A673 (cell line): ENCODE measurements at regions not wholly inside any gene's neighbourhood (a gene's known extent, or its start where the extent isn't known, plus 50 kb on each side); places are given as distances from the start of the nearest gene placed in this dataset.
"Not testable (repeated sequence)": the region's sequence is repeated elsewhere in the genome, so short reads cannot be mapped to it uniquely, and the experiment has no call there.

Experiments used
- BruUV-seq: library from RNA; stranded (reverse); fragments of 400-500 nt; replicated peaks from 2 replicates; lab custom pipeline; 2021; lab: Mats Ljungman, UMichigan
- CTCF ChIA-PET: fragments of 300-600 bp; sonication (Branson Sonifier 250); formaldehyde crosslinking; loops from one replicate; lab custom pipeline; 2022; ENCODE audit warnings: antibody characterized with exemption; lab: Charles Lee
- POLR2A ChIA-PET: fragments of 300-600 bp; sonication (Branson Sonifier 250); formaldehyde crosslinking; loops from one replicate; lab custom pipeline; 2022; ENCODE audit warnings: antibody characterized with exemption; ENCODE audit not compliant: low non-redundant PET; lab: Charles Lee
- DNase-seq: peaks from one replicate; pipeline ENCODE4 v3.0.0-alpha.2; 2015; ENCODE audit warnings: low spot score
- H3K27ac ChIP-seq: fragments of 200-600 bp; sonication (generic); 2 replicates; pipeline ENCODE4 v1.5.1; 2016; ENCODE audit warnings: mixed run types, low read depth, mild to moderate bottlenecking, mixed read lengths, antibody characterized with exemption, low read length; ENCODE audit not compliant: poor library complexity, severe bottlenecking
- H3K27me3 ChIP-seq: fragments of 200-600 bp; sonication (generic); replicated peaks from 2 replicates; pipeline ENCODE4 v1.6.1; 2017; ENCODE audit warnings: mixed run types, low read depth, mild to moderate bottlenecking, mixed read lengths, antibody characterized with exemption, low read length; ENCODE audit not compliant: insufficient read depth, poor library complexity
- H3K36me3 ChIP-seq: fragments of 200-600 bp; sonication (generic); 2 replicates; pipeline ENCODE4 v1.6.1; 2016; ENCODE audit warnings: mixed run types, mild to moderate bottlenecking, mixed read lengths, antibody characterized with exemption, low read length; ENCODE audit not compliant: insufficient read depth, poor library complexity, severe bottlenecking
- H3K4me1 ChIP-seq: fragments of 200-600 bp; sonication (generic); 2 replicates; pipeline ENCODE4 v1.6.1; 2017; ENCODE audit warnings: mixed run types, mild to moderate bottlenecking, mixed read lengths, antibody characterized with exemption, low read length; ENCODE audit not compliant: insufficient read depth, poor library complexity, severe bottlenecking
- H3K4me3 ChIP-seq: fragments of 200-600 bp; sonication (generic); 2 replicates; pipeline ENCODE4 v1.5.1; 2016; ENCODE audit warnings: low read depth, mixed run types, mild to moderate bottlenecking, mixed read lengths, low read length; ENCODE audit not compliant: poor library complexity, severe bottlenecking
- H3K9me3 ChIP-seq: fragments of 200-600 bp; sonication (generic); 2 replicates; pipeline ENCODE4 v1.6.1; 2016; ENCODE audit warnings: mixed run types, low read depth, mild to moderate bottlenecking, mixed read lengths, antibody characterized with exemption, low read length; ENCODE audit not compliant: poor library complexity, severe bottlenecking
- CTCF ChIP-seq: fragments of 300-800, 200-600 bp; sonication (generic); conservative IDR thresholded peaks from 2 replicates; pipeline ENCODE4 v1.5.1; 2017; ENCODE audit warnings: low read depth, mild to moderate bottlenecking, antibody characterized with exemption, low read length, moderate library complexity, mixed read lengths
- EZH2 ChIP-seq: fragments of 200-600 bp; sonication (generic); IDR thresholded peaks from 2 replicates; pipeline ENCODE4 v1.6.1; 2017; ENCODE audit warnings: borderline replicate concordance, low read depth, mild to moderate bottlenecking, mixed read lengths, antibody characterized with exemption, low read length; ENCODE audit not compliant: poor library complexity, severe bottlenecking
- intact Hi-C: fragments of 100-400 bp; cut with micrococcal nuclease; formaldehyde crosslinking; loops from one replicate; pipeline ENCODE4 v1.10.0; 2022; ENCODE audit not compliant: unreplicated experiment

GRCh38 chr3:26015752-26016151, 225.9 kb downstream of the OXSM start:
- DNase-seq = no peak
- H3K9me3 ChIP-seq = peaks cover 6% of the 10 kb centered on the region
- no peak overlapping the region for H3K4me3 ChIP-seq
- no peaks in the 10 kb centered on the region for H3K4me1 ChIP-seq
- no peaks in the 10 kb centered on the region for H3K36me3 ChIP-seq
- no TSS peak for BruUV-seq
- TF ChIP-seq CTCF = no peak
- no peak for TF ChIP-seq EZH2
- CTCF ChIA-PET = no interaction called here
- intact Hi-C loops = loop anchor here (10.0 kb wide), 1 partner anchor 249 kb away; no protein-coding TSS in a partner anchor
- no peak overlapping the region for H3K27ac ChIP-seq
- no peaks in the 10 kb centered on the region for H3K27me3 ChIP-seq
- POLR2A ChIA-PET = no interaction called here

- no peak for DNase-seq
- Histone ChIP-seq H3K27me3 (no peaks in the 10 kb centered on the region), H3K9me3 (peaks cover 9% of the 10 kb centered on the region), H3K4me1 (no peaks in the 10 kb centered on the region), H3K36me3 (no peaks in the 10 kb centered on the region), H3K4me3 (no peak overlapping the region), H3K27ac (no peak overlapping the region)
- intact Hi-C loops = loop anchor here (10.0 kb wide), 1 partner anchor 246 kb away; no protein-coding TSS in a partner anchor
- TF ChIP-seq CTCF = no peak
- TF ChIP-seq EZH2 = no peak
- ChIA-PET POLR2A (no interaction called here), CTCF (no interaction called here)
- BruUV-seq = no TSS peak
Measured at GRCh38 chr3:26018889-26019288, 229.0 kb downstream of the OXSM start.

GRCh38 chr3:26024206-26024605, 234.3 kb downstream of the OXSM start:
- H3K36me3 ChIP-seq, CTCF ChIA-PET, H3K27ac ChIP-seq, BruUV-seq, DNase-seq, H3K4me1 ChIP-seq, intact Hi-C loops, H3K27me3 ChIP-seq, H3K4me3 ChIP-seq, H3K9me3 ChIP-seq, POLR2A ChIA-PET: not testable (repeated sequence)

- H3K27ac ChIP-seq = no peak overlapping the region
- H3K36me3 ChIP-seq = no peaks in the 10 kb centered on the region
- H3K4me3 ChIP-seq = no peak overlapping the region
- CTCF ChIA-PET = no interaction called here
- no peak for TF ChIP-seq CTCF
- BruUV-seq = no TSS peak
- H3K4me1 ChIP-seq = no peaks in the 10 kb centered on the region
- intact Hi-C loops = no loop called here
- H3K27me3 ChIP-seq = no peaks in the 10 kb centered on the region
- POLR2A ChIA-PET = no interaction called here
- DNase-seq = no peak
- peaks cover 6% of the 10 kb centered on the region for H3K9me3 ChIP-seq
Measured at GRCh38 chr3:26029321-26029720, 239.4 kb downstream of the OXSM start.

- H3K27ac ChIP-seq, H3K9me3 ChIP-seq, H3K27me3 ChIP-seq, intact Hi-C loops, H3K4me1 ChIP-seq, H3K4me3 ChIP-seq, CTCF ChIA-PET, H3K36me3 ChIP-seq, DNase-seq, POLR2A ChIA-PET, BruUV-seq: not testable (repeated sequence)
Measured at GRCh38 chr3:26042126-26042525, 252.2 kb downstream of the OXSM start.
